GM23248 (cell line): ENCODE measurements at regions not wholly inside any gene's neighbourhood (a gene's known extent, or its start where the extent isn't known, plus 50 kb on each side); places are given as distances from the start of the nearest gene placed in this dataset.

Source experiments
- DNase-seq: peaks from one replicate; pipeline ENCODE4 v3.0.0-alpha.2; 2015
- H2AFZ ChIP-seq: fragments of 200-600 bp; sonication (generic); 2 replicates; pipeline ENCODE4 v1.6.1; 2016; ENCODE audit warnings: antibody characterized with exemption
- H3F3A ChIP-seq: fragments of 200-600 bp; sonication (generic); 2 replicates; pipeline ENCODE4 v1.6.1; 2016; ENCODE audit warnings: mild to moderate bottlenecking, antibody characterized with exemption, mixed run types; ENCODE audit not compliant: insufficient read depth
- H3K27ac ChIP-seq: fragments of 200-600 bp; sonication (generic); 2 replicates; pipeline ENCODE4 v1.5.1; 2016; ENCODE audit warnings: mild to moderate bottlenecking
- H3K27me3 ChIP-seq: fragments of 200-600 bp; sonication (generic); replicated peaks from 2 replicates; pipeline ENCODE4 v1.6.1; 2016; ENCODE audit warnings: mild to moderate bottlenecking; ENCODE audit not compliant: insufficient read depth
- H3K36me3 ChIP-seq: fragments of 200-600 bp; sonication (generic); 2 replicates; pipeline ENCODE4 v1.6.1; 2016; ENCODE audit warnings: low read depth, mild to moderate bottlenecking
- H3K4me1 ChIP-seq: fragments of 200-600 bp; sonication (generic); 2 replicates; pipeline ENCODE4 v1.6.1; 2016; ENCODE audit warnings: mild to moderate bottlenecking; ENCODE audit not compliant: insufficient read depth
- H3K4me2 ChIP-seq: fragments of 200-600 bp; sonication (generic); one replicate; pipeline ENCODE4 v1.6.1; 2016; ENCODE audit warnings: mild to moderate bottlenecking; ENCODE audit not compliant: unreplicated experiment
- H3K4me3 ChIP-seq: fragments of 200-600 bp; sonication (generic); 2 replicates; pipeline ENCODE4 v1.5.1; 2016; ENCODE audit warnings: mild to moderate bottlenecking
- H3K79me2 ChIP-seq: fragments of 200-600 bp; sonication (generic); 2 replicates; pipeline ENCODE4 v1.6.1; 2016; ENCODE audit warnings: mild to moderate bottlenecking; ENCODE audit not compliant: insufficient read depth
- H3K9ac ChIP-seq: fragments of 200-600 bp; sonication (generic); 2 replicates; pipeline ENCODE4 v1.6.1; 2016; ENCODE audit warnings: mild to moderate bottlenecking
- H3K9me2 ChIP-seq: fragments of 200-600 bp; sonication (generic); 2 replicates; pipeline ENCODE4 v1.6.1; 2016; ENCODE audit warnings: mixed run types, mild to moderate bottlenecking, moderate library complexity; ENCODE audit not compliant: insufficient read depth
- H3K9me3 ChIP-seq: fragments of 200-600 bp; sonication (generic); one replicate; pipeline ENCODE4 v1.6.1; 2017; ENCODE audit warnings: low read depth
- H4K20me1 ChIP-seq: fragments of 200-600 bp; sonication (generic); 2 replicates; pipeline ENCODE4 v1.6.0; 2016; ENCODE audit not compliant: insufficient read depth
- EZH2 ChIP-seq: fragments of 200-600 bp; sonication (generic); IDR thresholded peaks from 2 replicates; pipeline ENCODE4 v1.6.1; 2018; ENCODE audit warnings: antibody characterized with exemption, mild to moderate bottlenecking; ENCODE audit not compliant: insufficient read depth, poor library complexity, severe bottlenecking
- EZH2phosphoT487 ChIP-seq: fragments of 200-600 bp; sonication (generic); IDR thresholded peaks from 2 replicates; pipeline ENCODE4 v1.6.1; 2018; ENCODE audit warnings: antibody characterized with exemption, moderate library complexity, mild to moderate bottlenecking, low read depth; ENCODE audit not compliant: insufficient read depth
- WGBS, 2 experiments: methylation state at CpG; one replicate each; pipeline ENCODE4 v1.1.6; 2015 to 2017; ENCODE audit warnings: low lambda C conversion rate in 2 of 2, low coverage in 1 of 2; ENCODE audit errors: missing lambda C conversion rate in 2 of 2; 5-methylcytosine and 5-hydroxymethylcytosine counted together
- in situ Hi-C: fragments of 300-500 bp; cut with MboI; formaldehyde crosslinking; loops from 2 replicates; pipeline ENCODE4 v1.15.0; 2020

- WGBS, 2 experiments: 2 to 3% methylated on average over 3 of the region's 3 CpGs
- Histone ChIP-seq H3K9me3 (no peaks in the 10 kb centered on the region), H3K27ac (no peak overlapping the region), H3K27me3 (no peaks in the 10 kb centered on the region), H3K79me2 (no peaks in the 10 kb centered on the region), H3F3A (no peaks in the 10 kb centered on the region), H2AFZ (no peak overlapping the region), H3K4me3 (no peak overlapping the region), H3K4me1 (no peaks in the 10 kb centered on the region), H4K20me1 (no peaks in the 10 kb centered on the region), H3K36me3 (no peaks in the 10 kb centered on the region), H3K9ac (no peak overlapping the region), H3K9me2 (no peaks in the 10 kb centered on the region), H3K4me2 (no peak overlapping the region)
- in situ Hi-C loops: no loop called here
- TF ChIP-seq EZH2 (no peak), EZH2phosphoT487 (no peak)
- no peak for DNase-seq
Observed at GRCh38 chr2:103445347-103445746, 683.5 kb downstream of the TMEM182 start.

GRCh38 chr2:103448495-103448894 is 686.7 kb downstream of the TMEM182 start:
- in situ Hi-C loops: no loop called here
- Histone ChIP-seq H3K79me2 (no peaks in the 10 kb centered on the region), H3K9me3 (no peaks in the 10 kb centered on the region), H3F3A (no peaks in the 10 kb centered on the region), H3K9me2 (no peaks in the 10 kb centered on the region), H3K36me3 (no peaks in the 10 kb centered on the region), H2AFZ (no peak overlapping the region), H3K27ac (no peak overlapping the region), H3K4me3 (no peak overlapping the region), H4K20me1 (no peaks in the 10 kb centered on the region), H3K4me2 (no peak overlapping the region), H3K4me1 (no peaks in the 10 kb centered on the region), H3K27me3 (no peaks in the 10 kb centered on the region), H3K9ac (no peak overlapping the region)
- no peak for TF ChIP-seq EZH2
- no peak for TF ChIP-seq EZH2phosphoT487
- no peak for DNase-seq
- WGBS, 2 experiments: 0 to 3% methylated on average over 4 of the region's 4 CpGs

DNA sequence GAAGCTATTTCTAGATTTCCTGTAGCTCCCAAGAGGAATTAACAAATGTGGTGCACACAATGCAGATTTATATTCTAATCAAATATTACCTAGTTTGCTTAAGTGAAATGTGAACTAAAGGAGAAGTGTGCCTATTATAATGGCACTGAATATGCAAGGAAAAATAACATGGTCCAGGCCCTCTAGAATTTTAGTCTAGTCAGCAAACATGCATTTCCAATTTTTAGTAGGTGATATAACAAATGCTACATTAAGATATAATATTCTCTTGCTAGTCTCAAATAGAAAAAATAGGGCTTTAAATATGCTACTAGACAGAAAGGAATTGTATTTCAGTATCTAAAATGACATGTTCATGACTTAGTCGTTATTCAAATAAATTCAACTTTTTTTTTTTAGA is 689.5 kb downstream of the TMEM182 start:
- Histone ChIP-seq H3K9me3 (no peaks in the 10 kb centered on the region), H3K4me1 (no peaks in the 10 kb centered on the region), H3K9ac (no peak overlapping the region), H3K27me3 (no peaks in the 10 kb centered on the region), H3F3A (no peaks in the 10 kb centered on the region), H2AFZ (no peak overlapping the region), H3K4me2 (no peak overlapping the region), H3K36me3 (no peaks in the 10 kb centered on the region), H4K20me1 (no peaks in the 10 kb centered on the region), H3K27ac (no peak overlapping the region), H3K79me2 (no peaks in the 10 kb centered on the region), H3K4me3 (no peak overlapping the region), H3K9me2 (no peaks in the 10 kb centered on the region)
- TF ChIP-seq EZH2phosphoT487: no peak
- TF ChIP-seq EZH2: no peak
- DNase-seq: no peak
- 10 to 28% methylated on average over 1 of the region's 1 CpG for WGBS, 2 experiments
- in situ Hi-C loops: no loop called here

- no peak for TF ChIP-seq EZH2phosphoT487
- TF ChIP-seq EZH2: no peak
- Histone ChIP-seq H3K27ac (no peak overlapping the region), H3F3A (no peaks in the 10 kb centered on the region), H4K20me1 (no peaks in the 10 kb centered on the region), H2AFZ (no peak overlapping the region), H3K4me2 (no peak overlapping the region), H3K9me2 (no peaks in the 10 kb centered on the region), H3K9me3 (no peaks in the 10 kb centered on the region), H3K36me3 (no peaks in the 10 kb centered on the region), H3K4me3 (no peak overlapping the region), H3K9ac (no peak overlapping the region), H3K4me1 (no peaks in the 10 kb centered on the region), H3K79me2 (no peaks in the 10 kb centered on the region), H3K27me3 (no peaks in the 10 kb centered on the region)
- WGBS, 2 experiments: 10 to 19% methylated on average over 2 of the region's 2 CpGs
- no peak for DNase-seq
- in situ Hi-C loops: no loop called here
Observed at GRCh38 chr2:103459283-103459682, 697.5 kb downstream of the TMEM182 start.

GRCh38 chr2:103462101-103462500 is 700.3 kb downstream of the TMEM182 start:
- no peak overlapping the region for H3K27ac ChIP-seq
- no peak overlapping the region for H3K4me2 ChIP-seq
- in situ Hi-C loops: no loop called here
- H3K4me1 ChIP-seq: no peaks in the 10 kb centered on the region
- no peaks in the 10 kb centered on the region for H3K27me3 ChIP-seq
- DNase-seq: no peak
- no peaks in the 10 kb centered on the region for H3K36me3 ChIP-seq
- no peaks in the 10 kb centered on the region for H3F3A ChIP-seq
- H3K9me3 ChIP-seq: no peaks in the 10 kb centered on the region
- no peak for TF ChIP-seq EZH2
- no peak for TF ChIP-seq EZH2phosphoT487
- WGBS, 2 experiments: 24 to 26% methylated on average over 2 of the region's 2 CpGs
- H3K9me2 ChIP-seq: no peaks in the 10 kb centered on the region
- H3K4me3 ChIP-seq: no peak overlapping the region
- H2AFZ ChIP-seq: no peak overlapping the region
- no peak overlapping the region for H3K9ac ChIP-seq
- no peaks in the 10 kb centered on the region for H4K20me1 ChIP-seq
- H3K79me2 ChIP-seq: no peaks in the 10 kb centered on the region
